ENCODE measurements at regions not wholly inside any gene's neighbourhood (a gene's known extent, or its start where the extent isn't known, plus 50 kb on each side); places are given as distances from the start of the nearest gene placed in this dataset.

- TF ChIP-seq CTCF (IDR thresholded peaks at IDR 0.05) (no peak), ZFX (IDR thresholded peaks at IDR 0.05; ENCODE audit: borderline replicate concordance) (no peak)
Observed at GRCh38 chr17:36760425-36760824, 159.0 kb downstream of the MRM1 start.

DNA sequence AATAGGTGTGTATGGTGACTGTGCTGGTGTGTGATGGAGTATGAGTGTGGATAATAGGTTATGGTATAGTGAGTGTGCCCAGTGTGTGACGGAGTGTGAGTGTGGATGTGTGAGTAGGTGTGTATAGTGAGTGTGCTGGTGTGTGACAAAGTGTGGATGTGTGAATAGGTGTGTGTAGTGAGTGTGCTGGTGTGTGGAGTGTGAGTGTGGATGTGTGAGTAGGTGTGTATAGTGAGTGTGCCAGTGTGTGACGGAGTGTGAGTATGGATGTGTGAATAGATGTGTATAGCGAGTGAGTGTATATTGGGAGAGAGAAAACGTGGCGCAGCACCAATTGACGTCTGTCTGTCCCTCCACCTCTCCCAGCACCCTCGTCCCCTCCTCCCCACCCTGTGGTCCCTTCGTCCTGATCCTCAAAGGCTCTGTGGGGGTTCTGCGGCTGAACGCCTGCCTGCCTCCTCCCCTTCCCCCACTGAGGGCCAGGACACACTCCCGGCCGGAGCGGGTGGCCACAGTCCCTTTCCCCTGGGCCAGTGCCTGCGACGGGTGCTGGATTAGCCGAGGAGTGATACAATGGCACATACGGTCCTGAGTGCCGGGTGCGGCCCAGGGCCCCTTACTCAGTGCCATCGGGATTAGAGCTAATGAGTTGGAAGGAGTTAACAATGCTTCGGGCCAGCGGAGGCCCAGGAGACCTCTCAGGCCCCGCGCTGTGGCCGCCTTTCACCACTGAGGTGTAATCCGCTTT is 160.0 kb downstream of the MRM1 start:
- no peak overlapping the region for H3K27ac ChIP-seq
- TF ChIP-seq CTCF (IDR thresholded peaks at IDR 0.05) (no peak), ZFX (IDR thresholded peaks at IDR 0.05; ENCODE audit: borderline replicate concordance) (no peak)

More at GRCh38 chr17:36760425-36760824, 159.0 kb downstream of the MRM1 start:
- no peak overlapping the region for H3K27ac ChIP-seq

DNA sequence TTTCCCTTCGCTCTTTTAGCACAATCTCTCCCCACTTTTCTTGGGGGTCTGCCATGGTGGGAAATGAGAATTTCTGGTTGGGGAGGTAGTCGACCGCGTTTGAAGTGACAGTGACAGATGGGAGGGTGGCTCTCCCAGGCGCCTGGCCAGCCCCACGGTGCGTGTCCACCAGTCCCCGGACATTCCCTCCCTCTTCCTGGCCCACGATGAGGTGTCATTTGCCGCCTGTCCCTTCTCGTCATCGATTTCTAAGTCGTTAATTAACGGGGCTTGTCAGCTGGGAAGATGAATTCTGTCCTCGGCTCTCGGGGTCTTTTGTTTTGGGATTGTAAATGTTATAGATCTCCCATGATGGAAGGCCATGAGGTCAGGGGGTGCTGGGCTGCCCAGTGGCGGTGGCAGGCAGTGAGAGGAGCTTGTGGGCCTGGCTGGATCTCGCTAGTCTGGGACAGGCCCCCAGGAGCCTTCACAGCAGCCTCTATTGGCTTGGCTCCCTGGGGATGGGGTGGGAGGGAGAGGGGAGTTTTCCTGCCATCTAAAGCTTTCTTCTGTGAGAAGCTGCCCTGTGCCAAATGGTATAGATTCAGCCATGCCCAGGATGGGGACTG is 164.2 kb downstream of the MRM1 start:
- TF ChIP-seq ZFX (IDR thresholded peaks at IDR 0.05; ENCODE audit: borderline replicate concordance) (no peak), CTCF (IDR thresholded peaks at IDR 0.05) (no peak)
- H3K27ac ChIP-seq = no peak overlapping the region

- TF ChIP-seq ZFX (IDR thresholded peaks at IDR 0.05; ENCODE audit: borderline replicate concordance) (no peak), CTCF (IDR thresholded peaks at IDR 0.05) (no peak)
- H3K27ac ChIP-seq = no peak overlapping the region
Observed at GRCh38 chr17:36768394-36768793, 167.0 kb downstream of the MRM1 start.

GRCh38 chr17:36773039-36773438 is 164.2 kb upstream of the LHX1 start:
- TF ChIP-seq CTCF (IDR thresholded peaks at IDR 0.05) = no peak
- TF ChIP-seq ZFX (IDR thresholded peaks at IDR 0.05; ENCODE audit: borderline replicate concordance) = no peak
- no peak overlapping the region for H3K27ac ChIP-seq

- TF ChIP-seq CTCF (IDR thresholded peaks at IDR 0.05) = no peak
- TF ChIP-seq ZFX (IDR thresholded peaks at IDR 0.05; ENCODE audit: borderline replicate concordance) = no peak
Observed at GRCh38 chr17:36777118-36777517, 160.2 kb upstream of the LHX1 start.

GRCh38 chr17:36778448-36778847 is 158.8 kb upstream of the LHX1 start:
- no peak overlapping the region for H3K27ac ChIP-seq
- TF ChIP-seq ZFX (IDR thresholded peaks at IDR 0.05; ENCODE audit: borderline replicate concordance) (no peak), CTCF (IDR thresholded peaks at IDR 0.05) (no peak)

More at GRCh38 chr17:36777118-36777517, 160.2 kb upstream of the LHX1 start:
- H3K27ac ChIP-seq = no peak overlapping the region
